ENCODE measurements at regions not wholly inside any gene's neighbourhood (a gene's known extent, or its start where the extent isn't known, plus 50 kb on each side); places are given as distances from the start of the nearest gene placed in this dataset.

DNA sequence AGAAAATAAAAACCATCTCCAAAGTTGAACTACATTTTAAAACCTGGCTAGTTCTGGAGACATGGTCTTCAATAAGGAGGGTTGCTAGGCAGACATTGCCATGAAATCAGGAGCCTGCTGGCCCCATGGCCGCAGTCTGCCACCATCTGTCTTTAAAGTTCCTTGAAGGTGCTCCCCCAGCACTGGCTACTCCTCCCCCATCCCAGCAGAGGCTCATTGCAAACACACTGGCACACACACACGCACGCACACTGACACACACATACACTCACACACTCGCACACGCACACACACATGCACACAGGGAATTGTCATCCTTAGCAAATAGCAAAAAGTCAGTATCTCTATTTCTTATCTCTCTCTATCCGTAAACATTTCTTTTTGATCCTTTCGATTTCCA is 68.4 kb downstream of the ZIC5 start:
- Histone ChIP-seq H3K36me3 (ENCODE audit: control insufficient read depth in 2 of 2, insufficient read depth in 2 of 2, low read length in 2 of 2) (no peaks in the 10 kb centered on the region), H3K9ac (ENCODE audit: low read depth in 1 of 2, low read length in 2 of 2) (no peak overlapping the region), H3K9me3 (ENCODE audit: control insufficient read depth in 2 of 2, low read length in 2 of 2) (no peaks in the 10 kb centered on the region), H3K4me1 (ENCODE audit: control insufficient read depth in 2 of 2, insufficient read depth in 2 of 2, low read length in 2 of 2) (no peaks in the 10 kb centered on the region), H3K4me3 (ENCODE audit: low read length in 2 of 2) (no peak overlapping the region), H3K27ac (ENCODE audit: low read depth in 2 of 2, low read length in 2 of 2) (no peak overlapping the region), H3K27me3 (ENCODE audit: control insufficient read depth in 2 of 2, insufficient read depth in 2 of 2, low read length in 2 of 2) (peaks cover 0 to 6% of the 10 kb centered on the region in 2 donors)

DNA sequence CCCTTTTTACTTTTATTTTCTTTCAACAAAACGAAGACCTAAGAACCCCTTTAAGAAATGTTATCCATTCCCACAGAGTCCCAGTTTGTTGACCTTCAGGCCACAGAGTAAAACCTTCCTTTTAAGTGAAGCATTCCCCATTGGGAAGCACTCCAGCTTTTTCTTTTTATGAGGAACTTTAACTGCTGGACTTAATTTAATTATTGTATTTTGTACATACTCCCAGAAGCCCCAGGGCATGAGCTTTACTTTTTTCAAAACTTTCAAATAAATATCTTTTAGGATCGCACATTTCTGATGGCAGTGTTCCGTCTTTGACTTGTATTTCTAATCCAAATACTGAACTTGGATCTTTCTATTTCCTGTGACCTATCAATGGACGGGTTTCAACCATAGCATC is 68.9 kb downstream of the ZIC5 start:
- Histone ChIP-seq H3K9me3 (ENCODE audit: control insufficient read depth in 2 of 2, low read length in 2 of 2) (no peaks in the 10 kb centered on the region), H3K4me1 (ENCODE audit: control insufficient read depth in 2 of 2, insufficient read depth in 2 of 2, low read length in 2 of 2) (no peaks in the 10 kb centered on the region), H3K27ac (ENCODE audit: low read depth in 2 of 2, low read length in 2 of 2) (no peak overlapping the region), H3K4me3 (ENCODE audit: low read length in 2 of 2) (no peak overlapping the region), H3K9ac (ENCODE audit: low read depth in 1 of 2, low read length in 2 of 2) (no peak overlapping the region), H3K36me3 (ENCODE audit: control insufficient read depth in 2 of 2, insufficient read depth in 2 of 2, low read length in 2 of 2) (no peaks in the 10 kb centered on the region), H3K27me3 (ENCODE audit: control insufficient read depth in 2 of 2, insufficient read depth in 2 of 2, low read length in 2 of 2) (peaks cover 0 to 4% of the 10 kb centered on the region in 2 donors)

DNA sequence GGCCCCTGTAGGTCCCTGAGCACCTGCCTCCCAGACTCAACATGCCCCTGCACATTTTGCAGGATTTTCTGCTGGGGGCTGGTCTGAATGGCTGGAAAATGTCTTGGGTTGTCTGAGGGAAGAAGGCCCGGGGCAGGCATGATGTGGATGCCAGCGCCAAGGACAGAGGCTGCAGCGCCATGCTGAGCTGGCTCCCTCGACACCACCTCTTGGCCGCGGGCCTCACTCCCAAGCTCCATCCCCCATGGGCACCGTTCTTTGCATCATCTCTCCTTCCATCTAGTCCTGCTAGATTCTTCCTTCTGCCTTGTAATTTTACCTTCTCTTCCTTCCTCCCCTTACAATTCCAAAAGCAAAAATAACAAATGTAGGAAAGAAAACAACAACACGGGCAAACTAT is 70.6 kb downstream of the ZIC5 start:
- Histone ChIP-seq H3K9ac (ENCODE audit: low read depth in 1 of 2, low read length in 2 of 2) (no peak overlapping the region), H3K27me3 (ENCODE audit: control insufficient read depth in 2 of 2, insufficient read depth in 2 of 2, low read length in 2 of 2) (peaks cover 10 to 12% of the 10 kb centered on the region in 2 donors), H3K27ac (ENCODE audit: low read depth in 2 of 2, low read length in 2 of 2) (no peak overlapping the region), H3K4me1 (ENCODE audit: control insufficient read depth in 2 of 2, insufficient read depth in 2 of 2, low read length in 2 of 2) (peaks cover 0 to 3% of the 10 kb centered on the region in 2 donors), H3K9me3 (ENCODE audit: control insufficient read depth in 2 of 2, low read length in 2 of 2) (peaks cover 0 to 1% of the 10 kb centered on the region in 2 donors), H3K36me3 (ENCODE audit: control insufficient read depth in 2 of 2, insufficient read depth in 2 of 2, low read length in 2 of 2) (no peaks in the 10 kb centered on the region), H3K4me3 (ENCODE audit: low read length in 2 of 2) (no peak overlapping the region)

DNA sequence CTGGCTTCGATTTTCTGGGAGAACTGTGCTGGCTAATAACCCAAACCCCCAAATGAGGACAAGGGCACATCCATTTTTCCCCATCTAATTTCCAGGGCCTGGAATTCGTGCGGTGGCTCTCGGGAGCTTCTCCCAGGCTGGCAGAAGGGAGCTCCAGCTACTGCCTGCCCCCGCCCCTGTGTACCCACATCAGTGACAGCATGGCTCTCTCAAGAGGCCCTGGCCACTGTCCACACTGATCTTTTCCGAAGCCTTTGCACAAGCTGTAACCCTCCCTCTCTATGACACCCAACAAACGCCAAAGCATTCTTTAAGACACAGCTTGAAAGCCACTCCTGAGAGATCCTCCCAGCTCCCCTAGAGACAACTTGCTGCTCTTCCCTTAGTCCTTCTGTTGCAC is 73.1 kb downstream of the ZIC5 start:
- no peaks in the 10 kb centered on the region for H3K36me3 ChIP-seq (ENCODE audit: control insufficient read depth in 2 of 2, insufficient read depth in 2 of 2, low read length in 2 of 2)
- H3K4me1 ChIP-seq (ENCODE audit: control insufficient read depth in 2 of 2, insufficient read depth in 2 of 2, low read length in 2 of 2): peaks cover 3 to 4% of the 10 kb centered on the region in 2 donors
- H3K9me3 ChIP-seq (ENCODE audit: control insufficient read depth in 2 of 2, low read length in 2 of 2): peaks cover 0 to 1% of the 10 kb centered on the region in 2 donors
- H3K9ac ChIP-seq (ENCODE audit: low read depth in 1 of 2, low read length in 2 of 2): no peak overlapping the region
- no peak overlapping the region for H3K27ac ChIP-seq (ENCODE audit: low read depth in 2 of 2, low read length in 2 of 2)
- peaks cover 10 to 24% of the 10 kb centered on the region in 2 donors for H3K27me3 ChIP-seq (ENCODE audit: control insufficient read depth in 2 of 2, insufficient read depth in 2 of 2, low read length in 2 of 2)
- no peak overlapping the region for H3K4me3 ChIP-seq (ENCODE audit: low read length in 2 of 2)

DNA sequence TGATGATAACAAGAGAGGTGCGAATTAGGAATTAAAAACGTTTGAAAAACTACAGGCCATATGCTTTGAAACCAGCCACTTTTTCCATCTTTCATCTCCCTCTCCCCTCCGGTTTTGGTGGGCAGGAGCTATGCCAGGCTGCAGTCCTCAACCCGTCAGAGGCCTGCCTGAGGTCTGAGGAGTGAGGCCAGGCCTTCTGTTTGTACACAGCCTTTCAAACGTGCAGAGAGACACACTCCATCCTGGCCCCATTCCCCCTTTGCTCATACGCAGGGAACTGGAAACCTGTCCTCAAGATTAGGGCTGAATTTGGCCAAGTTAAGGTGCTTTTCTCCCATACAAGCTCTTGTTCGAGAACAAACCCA is 74.5 kb downstream of the ZIC5 start:
- H3K27ac ChIP-seq (ENCODE audit: low read depth in 2 of 2, low read length in 2 of 2): no peak overlapping the region
- peaks cover 0 to 1% of the 10 kb centered on the region in 2 donors for H3K9me3 ChIP-seq (ENCODE audit: control insufficient read depth in 2 of 2, low read length in 2 of 2)
- peaks cover 10 to 24% of the 10 kb centered on the region in 2 donors for H3K27me3 ChIP-seq (ENCODE audit: control insufficient read depth in 2 of 2, insufficient read depth in 2 of 2, low read length in 2 of 2)

DNA sequence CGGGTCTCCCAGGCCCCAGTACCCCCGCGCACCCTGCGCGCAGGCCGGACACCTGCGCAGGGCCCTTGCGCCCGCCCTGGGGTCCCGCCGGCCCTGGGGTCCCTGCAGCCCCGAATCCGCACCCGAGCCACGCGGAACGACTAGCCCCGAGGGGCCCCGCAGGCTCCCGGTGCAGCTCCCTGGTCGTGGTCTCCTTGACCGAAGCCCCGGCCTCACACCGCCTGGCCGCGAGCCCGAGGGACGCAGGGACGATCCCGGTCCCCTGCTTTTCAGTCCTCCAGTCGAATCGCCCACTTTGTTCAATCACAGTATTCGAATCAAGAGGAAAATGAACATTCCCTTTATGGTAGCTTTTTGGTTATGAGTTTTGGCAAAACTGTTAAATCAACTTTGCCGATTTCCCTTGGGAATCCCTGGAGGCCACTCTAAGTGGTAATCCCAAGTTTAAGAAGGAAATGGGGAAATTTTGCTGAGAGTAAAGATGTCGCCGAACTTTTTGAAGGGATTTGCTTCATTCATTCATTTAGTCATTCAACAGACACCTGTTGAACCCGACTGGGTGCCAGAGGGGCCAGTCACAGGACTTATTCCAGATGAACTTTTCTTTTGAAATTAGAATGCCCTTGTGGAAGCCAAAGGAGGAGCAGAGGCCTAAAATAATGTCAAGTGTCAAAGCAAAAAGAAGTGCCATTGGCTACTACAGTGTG is 75.0 kb downstream of the ZIC5 start:
- Histone ChIP-seq H3K9ac (ENCODE audit: low read depth in 1 of 2, low read length in 2 of 2) (no peak overlapping the region), H3K4me3 (ENCODE audit: low read length in 2 of 2) (peak overlapping the region; percentile 61 to 69), H3K27me3 (ENCODE audit: control insufficient read depth in 2 of 2, insufficient read depth in 2 of 2, low read length in 2 of 2) (peaks cover 10 to 24% of the 10 kb centered on the region in 2 donors), H3K27ac (ENCODE audit: low read depth in 2 of 2, low read length in 2 of 2) (no peak overlapping the region), H3K4me1 (ENCODE audit: control insufficient read depth in 2 of 2, insufficient read depth in 2 of 2, low read length in 2 of 2) (peaks cover 3 to 4% of the 10 kb centered on the region in 2 donors), H3K9me3 (ENCODE audit: control insufficient read depth in 2 of 2, low read length in 2 of 2) (peaks cover 0 to 1% of the 10 kb centered on the region in 2 donors), H3K36me3 (ENCODE audit: control insufficient read depth in 2 of 2, insufficient read depth in 2 of 2, low read length in 2 of 2) (no peaks in the 10 kb centered on the region)

More for the DNA sequence above, 74.5 kb downstream of the ZIC5 start:
- Histone ChIP-seq H3K9ac (ENCODE audit: low read depth in 1 of 2, low read length in 2 of 2) (no peak overlapping the region), H3K4me1 (ENCODE audit: control insufficient read depth in 2 of 2, insufficient read depth in 2 of 2, low read length in 2 of 2) (peaks cover 3 to 4% of the 10 kb centered on the region in 2 donors), H3K36me3 (ENCODE audit: control insufficient read depth in 2 of 2, insufficient read depth in 2 of 2, low read length in 2 of 2) (no peaks in the 10 kb centered on the region), H3K4me3 (ENCODE audit: low read length in 2 of 2) (no peak overlapping the region)

DNA sequence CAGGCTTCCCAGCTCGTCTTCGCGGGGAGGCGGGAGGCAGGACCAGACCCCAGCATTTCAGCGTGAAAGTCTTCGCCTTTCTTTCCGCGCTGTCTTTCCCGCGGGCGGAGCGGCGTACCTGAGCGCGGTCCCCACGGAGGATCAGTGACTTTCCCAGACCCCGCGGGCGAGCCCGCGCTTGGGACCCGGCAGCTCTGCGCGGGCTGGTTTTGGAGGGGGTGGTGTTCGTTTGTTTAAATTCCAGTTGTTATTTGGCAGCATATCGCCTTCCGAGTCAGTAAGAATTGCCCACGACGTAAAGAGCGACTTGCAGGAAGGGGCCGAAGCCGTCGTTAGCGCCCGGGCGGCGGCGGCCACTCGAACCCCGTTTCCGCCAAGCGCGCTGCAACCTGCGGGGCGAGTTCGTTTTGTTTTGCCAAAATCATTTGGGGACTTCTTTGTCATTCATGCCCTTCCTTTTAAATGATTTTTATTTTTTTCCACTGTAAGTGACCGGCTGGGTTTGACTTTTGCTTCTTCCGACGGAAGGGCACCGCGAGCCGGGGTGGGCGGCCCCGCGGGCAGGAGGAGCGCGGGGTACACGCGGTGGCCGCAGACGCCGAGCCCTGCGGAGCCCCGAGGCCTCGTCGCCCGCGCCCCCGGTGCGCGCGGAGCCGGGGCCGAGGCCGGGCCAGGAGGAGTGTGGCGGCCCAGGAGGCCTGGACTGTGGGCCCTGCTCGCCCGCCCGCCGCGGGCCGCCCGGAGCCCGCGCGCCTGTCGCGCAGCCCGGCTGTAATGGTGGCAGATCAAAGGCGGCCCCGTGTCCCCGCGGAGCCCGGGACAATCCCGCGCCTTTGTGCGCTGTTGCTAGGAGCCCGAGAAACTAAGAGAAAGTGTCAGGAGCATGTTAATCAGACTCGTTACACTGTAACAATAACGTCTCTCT is 75.9 kb downstream of the ZIC5 start:
- peaks cover 0 to 1% of the 10 kb centered on the region in 2 donors for H3K9me3 ChIP-seq (ENCODE audit: control insufficient read depth in 2 of 2, low read length in 2 of 2)

DNA sequence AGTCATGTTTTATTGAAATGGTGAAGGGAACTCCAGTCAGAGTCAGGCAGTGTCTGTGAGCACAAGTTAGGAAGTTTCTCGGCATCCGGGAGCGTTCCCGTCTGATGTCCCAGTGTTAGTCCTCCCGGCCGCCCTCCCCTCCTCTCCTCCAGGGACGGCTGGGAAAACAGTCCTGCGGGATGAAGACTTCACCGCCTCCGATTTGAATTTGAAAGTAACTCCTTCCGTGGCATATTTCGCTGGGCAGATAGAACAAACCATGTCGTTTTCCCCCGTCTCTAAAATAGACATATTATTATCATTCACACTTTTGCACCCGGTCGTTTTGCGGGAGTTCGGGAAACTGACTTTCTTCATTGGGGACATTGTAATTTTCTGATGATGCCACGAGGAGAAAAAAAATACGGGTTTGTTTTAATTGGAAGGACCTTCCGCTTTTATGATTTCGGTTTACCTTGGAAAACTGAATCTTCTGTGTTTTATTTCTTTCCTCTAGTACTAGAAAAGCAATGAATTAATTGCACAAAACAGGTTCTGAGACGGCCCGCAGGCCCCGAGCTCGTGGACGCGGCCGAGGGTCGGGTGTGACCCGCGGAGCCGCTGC is 76.6 kb downstream of the ZIC5 start:
- Histone ChIP-seq H3K9me3 (ENCODE audit: control insufficient read depth in 2 of 2, low read length in 2 of 2) (peaks cover 0 to 1% of the 10 kb centered on the region in 2 donors), H3K4me1 (ENCODE audit: control insufficient read depth in 2 of 2, insufficient read depth in 2 of 2, low read length in 2 of 2) (peaks cover 3 to 4% of the 10 kb centered on the region in 2 donors), H3K27me3 (ENCODE audit: control insufficient read depth in 2 of 2, insufficient read depth in 2 of 2, low read length in 2 of 2) (peaks cover 6 to 24% of the 10 kb centered on the region in 2 donors), H3K9ac (ENCODE audit: low read depth in 1 of 2, low read length in 2 of 2) (peak overlapping the region in 1 of 2 donors; percentile 43), H3K4me3 (ENCODE audit: low read length in 2 of 2) (peak overlapping the region; percentile 61 to 69), H3K27ac (ENCODE audit: low read depth in 2 of 2, low read length in 2 of 2) (no peak overlapping the region), H3K36me3 (ENCODE audit: control insufficient read depth in 2 of 2, insufficient read depth in 2 of 2, low read length in 2 of 2) (no peaks in the 10 kb centered on the region)

More for the DNA sequence above, 75.9 kb downstream of the ZIC5 start:
- no peak overlapping the region for H3K27ac ChIP-seq (ENCODE audit: low read depth in 2 of 2, low read length in 2 of 2)
- H3K9ac ChIP-seq (ENCODE audit: low read depth in 1 of 2, low read length in 2 of 2): peak overlapping the region; percentile 6 to 43
- peaks cover 3 to 4% of the 10 kb centered on the region in 2 donors for H3K4me1 ChIP-seq (ENCODE audit: control insufficient read depth in 2 of 2, insufficient read depth in 2 of 2, low read length in 2 of 2)
- no peaks in the 10 kb centered on the region for H3K36me3 ChIP-seq (ENCODE audit: control insufficient read depth in 2 of 2, insufficient read depth in 2 of 2, low read length in 2 of 2)
- peak overlapping the region; percentile 61 to 69 for H3K4me3 ChIP-seq (ENCODE audit: low read length in 2 of 2)
- H3K27me3 ChIP-seq (ENCODE audit: control insufficient read depth in 2 of 2, insufficient read depth in 2 of 2, low read length in 2 of 2): peaks cover 10 to 24% of the 10 kb centered on the region in 2 donors

DNA sequence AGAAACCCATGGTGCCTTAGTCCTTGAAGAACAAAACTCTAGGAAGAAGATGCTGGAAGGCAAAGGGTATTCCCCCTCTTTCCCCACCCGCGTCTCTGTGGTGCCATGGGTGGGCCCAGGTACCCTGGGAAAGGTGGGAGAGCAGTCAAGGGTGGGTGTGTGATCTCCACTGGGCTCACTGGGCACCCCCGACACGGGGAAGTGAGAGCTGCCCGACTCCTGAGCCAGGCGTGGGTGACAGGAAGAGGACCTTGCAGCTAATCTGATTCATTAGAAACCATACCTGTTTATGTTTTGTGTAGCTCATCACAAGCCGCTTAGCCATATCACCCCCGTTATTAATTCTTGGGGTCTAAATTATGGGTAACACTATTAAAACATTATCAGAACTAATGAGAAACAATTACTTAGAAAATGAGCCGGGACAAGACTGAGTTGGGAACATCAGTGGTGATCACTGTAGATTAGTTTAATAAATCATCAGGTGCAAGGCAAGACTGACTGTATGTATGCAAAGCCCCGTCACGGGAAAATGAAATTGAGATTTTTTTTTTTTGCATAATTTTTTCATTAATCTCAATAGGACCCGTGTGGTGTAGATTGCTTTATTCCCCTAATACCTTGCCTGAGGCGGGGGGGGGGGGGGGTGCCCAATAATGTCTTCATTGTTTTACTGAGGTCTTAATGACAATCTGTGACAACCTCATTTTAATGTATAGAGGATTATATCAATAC is 77.3 kb downstream of the ZIC5 start:
- peaks cover 6 to 24% of the 10 kb centered on the region in 2 donors for H3K27me3 ChIP-seq (ENCODE audit: control insufficient read depth in 2 of 2, insufficient read depth in 2 of 2, low read length in 2 of 2)

More for the DNA sequence above, 77.3 kb downstream of the ZIC5 start:
- H3K9me3 ChIP-seq (ENCODE audit: control insufficient read depth in 2 of 2, low read length in 2 of 2): peaks cover 0 to 1% of the 10 kb centered on the region in 2 donors
- H3K4me1 ChIP-seq (ENCODE audit: control insufficient read depth in 2 of 2, insufficient read depth in 2 of 2, low read length in 2 of 2): peaks cover 3 to 4% of the 10 kb centered on the region in 2 donors
- no peak overlapping the region for H3K9ac ChIP-seq (ENCODE audit: low read depth in 1 of 2, low read length in 2 of 2)
- H3K4me3 ChIP-seq (ENCODE audit: low read length in 2 of 2): peak overlapping the region in 1 of 2 donors; percentile 61
- no peak overlapping the region for H3K27ac ChIP-seq (ENCODE audit: low read depth in 2 of 2, low read length in 2 of 2)
- H3K36me3 ChIP-seq (ENCODE audit: control insufficient read depth in 2 of 2, insufficient read depth in 2 of 2, low read length in 2 of 2): no peaks in the 10 kb centered on the region
